ENCODE measurements at regions not wholly inside any gene's neighbourhood (a gene's known extent, or its start where the extent isn't known, plus 50 kb on each side); places are given as distances from the start of the nearest gene placed in this dataset.

GRCh38 chr5:111583758-111584203 is 71.4 kb upstream of the STARD4 start:
- TF ChIP-seq CTCF (conservative IDR thresholded peaks at IDR 0.05; ENCODE audit: low read depth, low read length), result no peak
- no peak overlapping the region for H3K4me3 ChIP-seq (ENCODE audit: low read depth, low read length)
- DNase-seq (ENCODE audit: low read depth), result peak; percentile 35

- no peak overlapping the region for H3K4me3 ChIP-seq (ENCODE audit: low read depth, low read length)
- peak; percentile 93 for DNase-seq (ENCODE audit: low read depth)
- TF ChIP-seq CTCF (conservative IDR thresholded peaks at IDR 0.05; ENCODE audit: low read depth, low read length), result no peak
Measured at GRCh38 chr5:111582993-111583601, 70.8 kb upstream of the STARD4 start.

- no peak overlapping the region for H3K4me3 ChIP-seq (ENCODE audit: low read depth, low read length)
- no peak for DNase-seq (ENCODE audit: low read depth)
- no peak for TF ChIP-seq CTCF (conservative IDR thresholded peaks at IDR 0.05; ENCODE audit: low read depth, low read length)
Measured at GRCh38 chr5:111582451-111582850, 70.1 kb upstream of the STARD4 start.

- peak; percentile 8 for DNase-seq (ENCODE audit: low read depth)
- no peak for TF ChIP-seq CTCF (conservative IDR thresholded peaks at IDR 0.05; ENCODE audit: low read depth, low read length)
- H3K4me3 ChIP-seq (ENCODE audit: low read depth, low read length), result no peak overlapping the region
Measured at GRCh38 chr5:111580956-111581355, 68.6 kb upstream of the STARD4 start.

GRCh38 chr5:111574311-111574710 is 62.0 kb upstream of the STARD4 start:
- no peak for TF ChIP-seq CTCF (conservative IDR thresholded peaks at IDR 0.05; ENCODE audit: low read depth, low read length)
- H3K4me3 ChIP-seq (ENCODE audit: low read depth, low read length), result no peak overlapping the region
- DNase-seq (ENCODE audit: low read depth), result peak; percentile 50

GRCh38 chr5:111572561-111572960 is 60.2 kb upstream of the STARD4 start:
- H3K4me3 ChIP-seq (ENCODE audit: low read depth, low read length), result no peak overlapping the region
- no peak for TF ChIP-seq CTCF (conservative IDR thresholded peaks at IDR 0.05; ENCODE audit: low read depth, low read length)
- DNase-seq (ENCODE audit: low read depth), result no peak
